Spleen (tissue), 11 donors: ENCODE measurements at regions not wholly inside any gene's neighbourhood (a gene's known extent, or its start where the extent isn't known, plus 50 kb on each side); places are given as distances from the start of the nearest gene placed in this dataset.

Source experiments
- DNase-seq: peaks from one replicate; pipeline ENCODE4 v3.0.0-alpha.2; 2020
- H3K27ac ChIP-seq, 8 donors: fragments of 200-600 bp; sonication (generic) in 7 of 8; 1 replicate in 4 of 8; 2 replicates in 4 of 8; pipeline versions ENCODE4 v1.5.0 to v1.8.0; 2016 to 2021; ENCODE audit warnings: inconsistent platforms in 4 of 8, mild to moderate bottlenecking in 4 of 8, moderate library complexity in 1 of 8
- H3K27me3 ChIP-seq, 7 donors: fragments of 200-600 bp; sonication (generic) in 6 of 7; replicated peaks in 1 of 7; 1 replicate in 4 of 7; 2 replicates in 3 of 7; pipeline versions ENCODE4 v1.5.0 to v1.8.0; 2016 to 2021; ENCODE audit warnings: inconsistent platforms in 3 of 7, mild to moderate bottlenecking in 1 of 7
- H3K36me3 ChIP-seq, 6 donors: fragments of 200-600 bp; sonication (generic) in 5 of 6; 1 replicate in 4 of 6; 2 replicates in 2 of 6; pipeline versions ENCODE4 v1.5.0 to v1.8.0; 2016 to 2021; ENCODE audit warnings: inconsistent platforms in 2 of 6
- H3K4me1 ChIP-seq, 6 donors: fragments of 200-600 bp; sonication (generic) in 5 of 6; 1 replicate in 3 of 6; 2 replicates in 3 of 6; pipeline versions ENCODE4 v1.5.0 to v1.8.0; 2016 to 2021; ENCODE audit warnings: inconsistent platforms in 3 of 6
- H3K4me3 ChIP-seq, 8 donors: fragments of 200-600 bp; sonication (generic) in 7 of 8; 1 replicate in 4 of 8; 2 replicates in 4 of 8; pipeline versions ENCODE4 v1.5.0 to v1.8.0; 2016 to 2021; ENCODE audit warnings: inconsistent platforms in 4 of 8, mild to moderate bottlenecking in 4 of 8, moderate library complexity in 2 of 8
- H3K9me3 ChIP-seq, 8 donors: fragments of 200-600 bp; sonication (generic) in 7 of 8; 1 replicate in 4 of 8; 2 replicates in 4 of 8; pipeline versions ENCODE4 v1.5.0 to v1.8.0; 2016 to 2021; ENCODE audit warnings: inconsistent platforms in 4 of 8
- CTCF ChIP-seq, 11 experiments: fragments of 200-600 bp in 7 of 11; fragments of 450-650 bp in 4 of 11; sonication (generic) in 4 of 11; IDR thresholded peaks in 8 of 11; conservative IDR thresholded peaks in 3 of 11; 1 replicate in 7 of 11; 2 replicates in 4 of 11; pipeline versions ENCODE4 v1.4.0 to v1.8.0; 2016 to 2021; ENCODE audit warnings: antibody characterized with exemption in 11 of 11, inconsistent platforms in 4 of 11, mild to moderate bottlenecking in 1 of 11
- POLR2A ChIP-seq, 3 donors: fragments of 450-650 bp; IDR thresholded peaks; one replicate each; pipeline ENCODE4 v1.5.1; 2017; ENCODE audit warnings: antibody characterized with exemption in 3 of 3, mild to moderate bottlenecking in 1 of 3
- POLR2AphosphoS5 ChIP-seq, 3 donors: sonication (generic); formaldehyde crosslinking; IDR thresholded peaks; one replicate each; pipeline ENCODE4 v1.5.1; 2017; ENCODE audit warnings: antibody characterized with exemption in 3 of 3
- WGBS, 5 donors: extraction: QIAGEN DNeasy Blood & Tissue Kit in 3 of 5; methylation state at CpG; one replicate each; pipeline versions ENCODE4 v1.1.5 to v1.1.7; 2013 to 2018; 5-methylcytosine and 5-hydroxymethylcytosine counted together
- intact Hi-C: fragments of 100-400 bp; cut with DNase I; formaldehyde crosslinking; loops from one replicate; pipeline ENCODE4 v1.15.0; 2023; ENCODE audit warnings: low total_unique reads
- donor health status: healthy with polysubstance abuse.
- donor health status: DM: no; HTN: no; CAD: no; lungs with moderate emphysema.
- donor health status: DM: no; HTN: no; CAD: no.
- donor health status: Bipolar disorder and iron deficiency.
- donor health status: healthy.
- donor health status: DM: no; HTN: no; CAD: no.
- donor health status: DM: yes; HTN: yes; CAD: no.

- no peak overlapping the region for H3K4me3 ChIP-seq
- H3K4me1 ChIP-seq = no peaks in the 10 kb centered on the region
- no peak for DNase-seq
- TF ChIP-seq POLR2AphosphoS5 (IDR thresholded peaks at IDR 0.05) (no peak), CTCF (IDR thresholded peaks at IDR 0.05 in 8 of 11, conservative IDR thresholded peaks at IDR 0.05 in 3 of 11) (no peak), POLR2A (IDR thresholded peaks at IDR 0.05) (no peak)
- H3K27ac ChIP-seq = no peak overlapping the region
- H3K36me3 ChIP-seq = no peaks in the 10 kb centered on the region
- intact Hi-C loops = no loop called here
- no peaks in the 10 kb centered on the region for H3K27me3 ChIP-seq
- peaks cover 0 to 7% (median 0%) of the 10 kb centered on the region in 8 donors for H3K9me3 ChIP-seq
- WGBS, 5 donors = 85 to 89% (median 89%) methylated on average over 5 of the region's 5 CpGs
Measured at GRCh38 chr2:216936954-216937357, 77.1 kb upstream of the TNP1 start.

GRCh38 chr2:216934623-216935022 lies 74.8 kb upstream of the TNP1 start:
- no peak for DNase-seq
- Histone ChIP-seq H3K36me3 (no peaks in the 10 kb centered on the region), H3K9me3 (no peaks in the 10 kb centered on the region), H3K4me3 (no peak overlapping the region), H3K27ac (no peak overlapping the region), H3K4me1 (no peaks in the 10 kb centered on the region), H3K27me3 (no peaks in the 10 kb centered on the region)
- no peak for TF ChIP-seq POLR2AphosphoS5 (IDR thresholded peaks at IDR 0.05)
- TF ChIP-seq POLR2A (IDR thresholded peaks at IDR 0.05) = no peak
- no peak for TF ChIP-seq CTCF (IDR thresholded peaks at IDR 0.05 in 8 of 11, conservative IDR thresholded peaks at IDR 0.05 in 3 of 11)
- intact Hi-C loops = no loop called here
- 80 to 86% (median 84%) methylated on average over 3 of the region's 3 CpGs for WGBS, 5 donors

GRCh38 chr2:216934151-216934550 lies 74.3 kb upstream of the TNP1 start:
- 78 to 87% (median 84%) methylated on average over 7 of the region's 7 CpGs for WGBS, 5 donors
- Histone ChIP-seq H3K27ac (no peak overlapping the region), H3K4me3 (no peak overlapping the region), H3K9me3 (no peaks in the 10 kb centered on the region), H3K27me3 (no peaks in the 10 kb centered on the region), H3K4me1 (no peaks in the 10 kb centered on the region), H3K36me3 (no peaks in the 10 kb centered on the region)
- no peak for DNase-seq
- TF ChIP-seq POLR2A (IDR thresholded peaks at IDR 0.05) = no peak
- no peak for TF ChIP-seq POLR2AphosphoS5 (IDR thresholded peaks at IDR 0.05)
- no peak for TF ChIP-seq CTCF (IDR thresholded peaks at IDR 0.05 in 8 of 11, conservative IDR thresholded peaks at IDR 0.05 in 3 of 11)
- intact Hi-C loops = no loop called here

- Histone ChIP-seq H3K4me1 (no peaks in the 10 kb centered on the region), H3K4me3 (no peak overlapping the region), H3K9me3 (no peaks in the 10 kb centered on the region), H3K27ac (no peak overlapping the region), H3K27me3 (no peaks in the 10 kb centered on the region), H3K36me3 (no peaks in the 10 kb centered on the region)
- 78 to 91% (median 89%) methylated on average over 11 to 12 of the region's 12 CpGs for WGBS, 5 donors
- no peak for TF ChIP-seq POLR2AphosphoS5 (IDR thresholded peaks at IDR 0.05)
- no peak for TF ChIP-seq POLR2A (IDR thresholded peaks at IDR 0.05)
- no peak for TF ChIP-seq CTCF (IDR thresholded peaks at IDR 0.05 in 8 of 11, conservative IDR thresholded peaks at IDR 0.05 in 3 of 11)
- intact Hi-C loops = no loop called here
- DNase-seq = no peak
Measured at GRCh38 chr2:216932863-216933548, 73.1 kb upstream of the TNP1 start.
